VCaP (cell line): ENCODE measurements at regions not wholly inside any gene's neighbourhood (a gene's known extent, or its start where the extent isn't known, plus 50 kb on each side); places are given as distances from the start of the nearest gene placed in this dataset.

Experiments
- H3K27ac ChIP-seq: fragments of 450-650 bp; 2 replicates; pipeline ENCODE4 v1.5.1; 2017
- TF ChIP-seq, protein P1 (sequence below): fragments of 450-650 bp; conservative IDR thresholded peaks from 2 replicates; pipeline ENCODE4 v1.5.1; 2017; ENCODE audit warnings: mild to moderate bottlenecking, moderate library complexity

DNA sequence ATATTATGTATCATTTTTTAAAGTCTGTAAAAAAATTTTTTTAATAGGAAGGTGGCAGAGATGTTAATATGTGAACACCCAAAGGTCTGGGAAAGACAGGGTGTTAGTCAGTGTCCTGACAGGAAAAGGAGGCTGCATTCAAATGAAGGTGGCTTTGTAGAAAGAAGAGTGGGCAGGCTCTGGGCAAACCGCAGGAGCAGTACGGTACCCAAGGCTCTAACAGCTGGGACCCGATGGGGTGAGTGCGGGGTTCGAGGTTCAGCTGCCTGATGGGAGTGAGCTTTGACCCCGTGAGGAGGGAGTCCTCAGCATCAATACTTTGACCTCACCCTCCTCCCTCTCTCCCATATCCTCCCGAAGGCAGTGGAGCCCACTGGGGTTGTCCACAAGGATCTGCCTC lies 142.5 kb downstream of the C11orf91 start:
- TF ChIP-seq, protein P1, sequence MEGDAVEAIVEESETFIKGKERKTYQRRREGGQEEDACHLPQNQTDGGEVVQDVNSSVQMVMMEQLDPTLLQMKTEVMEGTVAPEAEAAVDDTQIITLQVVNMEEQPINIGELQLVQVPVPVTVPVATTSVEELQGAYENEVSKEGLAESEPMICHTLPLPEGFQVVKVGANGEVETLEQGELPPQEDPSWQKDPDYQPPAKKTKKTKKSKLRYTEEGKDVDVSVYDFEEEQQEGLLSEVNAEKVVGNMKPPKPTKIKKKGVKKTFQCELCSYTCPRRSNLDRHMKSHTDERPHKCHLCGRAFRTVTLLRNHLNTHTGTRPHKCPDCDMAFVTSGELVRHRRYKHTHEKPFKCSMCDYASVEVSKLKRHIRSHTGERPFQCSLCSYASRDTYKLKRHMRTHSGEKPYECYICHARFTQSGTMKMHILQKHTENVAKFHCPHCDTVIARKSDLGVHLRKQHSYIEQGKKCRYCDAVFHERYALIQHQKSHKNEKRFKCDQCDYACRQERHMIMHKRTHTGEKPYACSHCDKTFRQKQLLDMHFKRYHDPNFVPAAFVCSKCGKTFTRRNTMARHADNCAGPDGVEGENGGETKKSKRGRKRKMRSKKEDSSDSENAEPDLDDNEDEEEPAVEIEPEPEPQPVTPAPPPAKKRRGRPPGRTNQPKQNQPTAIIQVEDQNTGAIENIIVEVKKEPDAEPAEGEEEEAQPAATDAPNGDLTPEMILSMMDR: no peak
- no peak overlapping the region for H3K27ac ChIP-seq

DNA sequence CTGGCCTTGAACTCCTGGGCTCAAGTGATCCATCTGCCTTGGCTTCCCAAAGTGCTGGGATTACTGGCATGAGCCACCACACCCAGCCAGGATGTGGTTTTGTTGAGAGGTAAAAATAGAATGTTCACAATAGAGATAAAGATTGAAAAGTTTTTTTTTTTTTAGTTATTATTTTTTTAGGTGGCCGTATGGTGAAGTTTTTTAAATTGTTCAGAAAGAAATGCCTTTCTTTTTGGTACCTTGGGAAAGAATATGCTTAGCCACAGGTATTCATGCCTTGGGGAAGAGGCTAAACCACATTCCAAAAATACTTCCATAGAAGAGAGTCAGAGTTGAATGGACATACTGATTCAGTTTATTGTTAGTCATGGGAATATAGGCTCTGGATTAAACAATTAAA lies 143.4 kb downstream of the C11orf91 start:
- TF ChIP-seq, protein P1: no peak

GRCh38 chr11:33554219-33554618 lies 146.4 kb downstream of the C11orf91 start:
- H3K27ac ChIP-seq: no peak overlapping the region

More for the DNA sequence above, 143.4 kb downstream of the C11orf91 start:
- H3K27ac ChIP-seq: no peak overlapping the region

DNA sequence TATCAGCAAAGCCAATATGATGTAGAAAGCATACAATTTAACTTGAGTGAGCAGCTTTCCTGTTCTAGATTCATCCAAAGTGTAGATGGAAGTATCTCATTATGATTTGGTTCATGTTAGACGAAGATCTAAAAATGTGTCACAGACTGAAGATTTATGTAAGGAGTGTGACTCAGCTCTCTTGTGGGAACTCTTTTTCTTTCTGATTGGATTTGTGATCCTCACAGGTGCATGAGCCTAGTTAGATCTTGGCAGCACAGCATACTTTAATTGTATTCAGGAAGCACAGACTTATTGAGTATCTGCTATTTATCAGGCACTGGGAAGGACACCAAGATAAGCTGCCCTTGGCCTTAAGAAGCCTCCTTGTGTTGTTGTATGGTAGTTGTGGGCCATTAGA lies 147.1 kb downstream of the C11orf91 start:
- TF ChIP-seq, protein P1: no peak
- no peak overlapping the region for H3K27ac ChIP-seq

More at GRCh38 chr11:33554219-33554618, 146.4 kb downstream of the C11orf91 start:
- TF ChIP-seq, protein P1: no peak

DNA sequence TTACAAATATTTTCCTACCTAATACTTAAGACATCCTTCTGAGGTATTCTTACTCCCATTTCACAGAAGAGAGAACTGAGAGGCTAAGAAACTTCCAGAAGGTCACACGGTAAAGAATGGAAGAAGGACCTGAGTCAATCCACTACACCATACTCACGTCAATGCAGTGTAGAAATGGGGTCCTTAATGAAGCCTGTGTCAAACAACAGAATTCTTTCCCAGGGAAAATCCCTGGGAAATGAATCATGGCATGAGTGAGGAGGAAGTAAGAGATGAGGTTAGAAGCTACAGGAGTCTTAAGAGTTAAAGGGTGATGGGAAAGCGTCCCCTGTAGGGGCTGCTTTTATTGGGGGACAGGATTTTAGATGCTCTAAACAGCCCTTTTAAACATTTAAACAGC lies 147.9 kb downstream of the C11orf91 start:
- H3K27ac ChIP-seq: no peak overlapping the region
- TF ChIP-seq, protein P1: no peak

- H3K27ac ChIP-seq: no peak overlapping the region
- TF ChIP-seq, protein P1: no peak
These were observed 149.6 kb downstream of the C11orf91 start for GRCh38 chr11:33551051-33551450.

DNA sequence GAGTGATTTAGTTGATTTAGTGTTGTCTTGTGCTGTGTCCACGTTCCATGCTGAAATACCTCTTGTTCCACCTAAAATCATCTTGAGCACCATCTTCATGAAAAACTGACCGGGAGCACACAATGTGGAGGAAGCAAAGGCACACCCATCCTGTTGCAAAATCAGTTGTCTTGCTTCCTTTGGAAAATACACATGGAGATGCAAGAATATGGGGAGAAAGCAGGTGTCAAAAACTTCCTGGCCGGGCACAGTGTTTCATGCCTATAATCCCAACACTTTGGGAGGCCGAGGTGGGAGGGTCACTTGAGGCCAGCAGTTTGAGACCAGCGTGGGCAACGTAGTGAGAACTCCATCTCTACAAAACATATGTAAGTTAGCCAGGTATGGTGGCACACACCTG lies 151.1 kb downstream of the C11orf91 start:
- H3K27ac ChIP-seq: no peak overlapping the region
- TF ChIP-seq, protein P1: no peak
